Osteocyte (in vitro differentiated cells): ENCODE measurements at regions not wholly inside any gene's neighbourhood (a gene's known extent, or its start where the extent isn't known, plus 50 kb on each side); places are given as distances from the start of the nearest gene placed in this dataset.

Source experiments
- DNase-seq: peaks from one replicate; pipeline ENCODE4 v3.0.0; 2021; ENCODE audit warnings: mixed read lengths; ENCODE audit not compliant: unreplicated experiment; ENCODE audit errors: extremely low spot score
- H3K27ac Mint-ChIP-seq: one replicate; pipeline ENCODE4 v1.8.0; 2021; ENCODE audit warnings: mild to moderate bottlenecking, mixed read lengths; ENCODE audit not compliant: unreplicated experiment
- H3K27me3 Mint-ChIP-seq: one replicate; pipeline ENCODE4 v1.8.0; 2021; ENCODE audit warnings: mixed read lengths; ENCODE audit not compliant: unreplicated experiment
- H3K36me3 Mint-ChIP-seq: one replicate; pipeline ENCODE4 v1.8.0; 2021; ENCODE audit warnings: mixed read lengths; ENCODE audit not compliant: unreplicated experiment
- H3K4me1 Mint-ChIP-seq: one replicate; pipeline ENCODE4 v1.8.0; 2021; ENCODE audit warnings: mixed read lengths; ENCODE audit not compliant: unreplicated experiment
- H3K4me3 Mint-ChIP-seq: one replicate; pipeline ENCODE4 v1.8.0; 2021; ENCODE audit warnings: mild to moderate bottlenecking, moderate library complexity, mixed read lengths; ENCODE audit not compliant: unreplicated experiment
- H3K9me3 Mint-ChIP-seq: one replicate; pipeline ENCODE4 v1.8.0; 2021; ENCODE audit warnings: mixed read lengths; ENCODE audit not compliant: unreplicated experiment
- TF ChIP-seq, protein P1 (sequence below): fragments of 200-600 bp; sonication (generic); IDR thresholded peaks from 2 replicates; pipeline ENCODE4 v1.5.0; 2021; ENCODE audit warnings: antibody characterized with exemption, mild to moderate bottlenecking, moderate library complexity

DNA sequence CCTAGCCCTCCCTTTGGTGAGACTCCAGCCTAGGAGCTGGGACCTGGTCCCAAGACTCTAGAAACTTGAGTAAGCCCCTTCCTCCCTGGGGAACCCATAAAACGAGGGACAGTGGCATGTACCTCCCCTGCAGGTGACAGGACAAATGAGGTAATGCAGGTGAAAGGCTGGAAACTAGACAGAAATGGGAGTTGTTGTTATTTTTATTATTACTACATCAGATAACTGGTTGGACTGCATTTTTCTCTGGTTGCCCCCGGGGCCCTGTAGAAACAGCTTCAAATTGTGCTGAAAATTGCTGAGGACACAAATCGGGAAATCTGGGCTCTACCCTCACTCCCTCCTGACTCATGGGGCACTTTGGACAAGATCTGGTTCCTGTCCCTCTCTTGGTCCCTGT lies 132.3 kb upstream of the WNT4 start:
- no peaks in the 10 kb centered on the region for H3K9me3 Mint-ChIP-seq
- H3K27me3 Mint-ChIP-seq, result peaks cover 26% of the 10 kb centered on the region
- H3K4me3 Mint-ChIP-seq, result no peak overlapping the region
- TF ChIP-seq, protein P1, sequence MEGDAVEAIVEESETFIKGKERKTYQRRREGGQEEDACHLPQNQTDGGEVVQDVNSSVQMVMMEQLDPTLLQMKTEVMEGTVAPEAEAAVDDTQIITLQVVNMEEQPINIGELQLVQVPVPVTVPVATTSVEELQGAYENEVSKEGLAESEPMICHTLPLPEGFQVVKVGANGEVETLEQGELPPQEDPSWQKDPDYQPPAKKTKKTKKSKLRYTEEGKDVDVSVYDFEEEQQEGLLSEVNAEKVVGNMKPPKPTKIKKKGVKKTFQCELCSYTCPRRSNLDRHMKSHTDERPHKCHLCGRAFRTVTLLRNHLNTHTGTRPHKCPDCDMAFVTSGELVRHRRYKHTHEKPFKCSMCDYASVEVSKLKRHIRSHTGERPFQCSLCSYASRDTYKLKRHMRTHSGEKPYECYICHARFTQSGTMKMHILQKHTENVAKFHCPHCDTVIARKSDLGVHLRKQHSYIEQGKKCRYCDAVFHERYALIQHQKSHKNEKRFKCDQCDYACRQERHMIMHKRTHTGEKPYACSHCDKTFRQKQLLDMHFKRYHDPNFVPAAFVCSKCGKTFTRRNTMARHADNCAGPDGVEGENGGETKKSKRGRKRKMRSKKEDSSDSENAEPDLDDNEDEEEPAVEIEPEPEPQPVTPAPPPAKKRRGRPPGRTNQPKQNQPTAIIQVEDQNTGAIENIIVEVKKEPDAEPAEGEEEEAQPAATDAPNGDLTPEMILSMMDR, result no peak
- H3K4me1 Mint-ChIP-seq, result peaks cover 12% of the 10 kb centered on the region
- no peak for DNase-seq
- no peak overlapping the region for H3K27ac Mint-ChIP-seq
- H3K36me3 Mint-ChIP-seq, result no peaks in the 10 kb centered on the region

DNA sequence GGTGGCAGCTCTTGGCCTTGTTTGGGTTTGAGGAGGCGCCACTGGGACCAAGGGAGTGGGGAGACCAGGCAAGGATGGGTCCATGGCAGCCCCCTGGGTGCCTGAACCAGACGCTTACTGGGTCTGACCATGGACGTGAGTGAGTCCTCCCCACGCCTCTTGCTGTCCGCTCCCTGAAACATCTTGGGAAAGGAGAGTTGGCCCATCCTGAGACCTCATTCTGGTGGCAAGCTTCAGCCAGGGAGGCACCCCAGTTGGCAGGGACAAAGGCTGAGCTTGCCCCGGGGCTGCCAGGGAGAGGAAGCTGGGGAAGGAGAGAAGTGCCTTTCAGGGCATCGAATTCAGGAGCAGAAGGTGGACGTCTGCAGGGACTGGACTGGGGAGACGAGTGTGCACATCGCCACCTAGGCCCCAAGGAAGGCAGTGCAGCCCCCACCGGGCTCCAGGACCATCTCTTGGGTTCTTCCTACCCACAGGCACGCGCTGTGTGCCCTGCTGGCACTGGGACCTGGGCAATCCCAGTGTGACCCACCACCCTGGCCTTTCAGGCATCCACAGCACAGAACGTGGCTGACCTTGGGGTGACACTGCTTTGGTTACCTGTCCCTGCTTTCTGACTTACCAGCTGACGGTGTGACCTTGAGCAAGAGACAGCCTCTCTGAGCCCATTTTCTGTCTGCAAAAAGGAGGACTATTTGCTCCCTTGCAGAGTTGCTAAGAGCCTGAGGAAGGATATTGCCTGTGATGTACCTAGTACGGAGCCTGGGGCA lies 132.9 kb upstream of the WNT4 start:
- Mint-ChIP-seq H3K27me3 (peaks cover 26% of the 10 kb centered on the region), H3K4me1 (peaks cover 12% of the 10 kb centered on the region), H3K27ac (no peak overlapping the region), H3K9me3 (no peaks in the 10 kb centered on the region), H3K36me3 (no peaks in the 10 kb centered on the region), H3K4me3 (no peak overlapping the region)
- TF ChIP-seq, protein P1, result peak; percentile 89
- DNase-seq, result peak; percentile 89

DNA sequence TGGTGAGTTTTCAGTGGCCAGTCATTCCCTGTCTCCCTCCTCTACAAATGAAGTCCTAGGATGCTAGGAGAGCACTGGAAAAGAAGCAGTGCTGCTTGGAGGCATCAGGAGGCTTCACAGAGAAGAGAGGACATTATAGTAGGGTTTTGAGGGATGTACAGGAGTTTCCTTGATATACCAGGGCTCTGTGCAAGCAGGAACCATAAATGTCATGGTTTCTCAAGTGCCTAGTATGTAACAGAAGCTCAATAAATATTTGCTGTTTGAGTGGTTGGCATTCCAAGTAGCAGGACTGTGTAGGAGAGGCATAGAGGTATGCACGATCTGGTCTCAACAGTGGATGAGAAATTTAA lies 133.5 kb upstream of the WNT4 start:
- H3K27me3 Mint-ChIP-seq, result peaks cover 28% of the 10 kb centered on the region
- no peaks in the 10 kb centered on the region for H3K9me3 Mint-ChIP-seq
- TF ChIP-seq, protein P1, result no peak
- no peak for DNase-seq
- H3K36me3 Mint-ChIP-seq, result no peaks in the 10 kb centered on the region
- no peak overlapping the region for H3K27ac Mint-ChIP-seq
- H3K4me1 Mint-ChIP-seq, result peaks cover 12% of the 10 kb centered on the region
- H3K4me3 Mint-ChIP-seq, result no peak overlapping the region

DNA sequence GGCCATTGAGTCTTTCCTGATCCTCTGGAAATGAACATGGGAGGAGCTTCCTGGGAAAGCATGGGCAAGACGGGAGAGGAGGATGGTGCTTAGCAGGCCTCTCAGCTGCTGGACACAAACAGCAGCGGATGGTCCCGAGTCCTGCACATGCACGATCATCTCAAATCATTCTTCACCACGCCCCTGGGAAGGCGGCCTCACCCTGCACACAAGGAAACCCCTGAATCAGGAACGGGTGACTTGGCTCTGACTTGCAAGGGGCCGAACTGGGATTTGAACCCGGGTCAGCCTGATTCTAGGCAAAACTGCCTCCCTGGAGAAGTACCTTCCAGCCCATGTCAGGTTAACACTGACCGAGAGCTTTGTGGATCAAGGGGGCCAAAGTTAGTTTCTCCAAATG lies 134.8 kb upstream of the WNT4 start:
- H3K36me3 Mint-ChIP-seq, result no peaks in the 10 kb centered on the region

DNA sequence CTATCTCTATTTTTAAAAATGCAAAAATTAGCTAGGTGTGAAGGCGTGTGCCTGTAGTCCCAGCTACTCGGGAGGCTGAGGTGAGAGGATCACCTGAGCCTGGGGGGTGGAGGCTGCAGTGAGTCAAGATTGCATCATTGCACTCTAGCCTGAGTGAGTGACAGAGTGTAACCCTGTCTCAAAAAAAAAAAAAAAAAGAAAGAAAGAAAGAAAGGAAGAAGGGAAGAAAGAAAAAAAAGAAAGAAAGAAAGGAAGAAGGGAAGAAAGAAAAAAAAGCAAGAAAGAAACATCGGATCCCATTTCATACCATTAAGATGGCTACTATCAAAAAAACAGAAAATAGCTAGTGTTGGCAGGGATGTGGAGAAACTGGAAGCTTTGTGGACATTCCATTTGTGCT lies 136.8 kb upstream of the WNT4 start:
- H3K4me1 Mint-ChIP-seq, result no peaks in the 10 kb centered on the region
- no peaks in the 10 kb centered on the region for H3K9me3 Mint-ChIP-seq
- no peak overlapping the region for H3K27ac Mint-ChIP-seq
- no peak overlapping the region for H3K4me3 Mint-ChIP-seq
- no peaks in the 10 kb centered on the region for H3K36me3 Mint-ChIP-seq
- TF ChIP-seq, protein P1, result no peak
- DNase-seq, result no peak
- peaks cover 34% of the 10 kb centered on the region for H3K27me3 Mint-ChIP-seq

More for the DNA sequence above, 134.8 kb upstream of the WNT4 start:
- TF ChIP-seq, protein P1, result no peak
- H3K9me3 Mint-ChIP-seq, result no peaks in the 10 kb centered on the region
- no peak overlapping the region for H3K4me3 Mint-ChIP-seq
- H3K27me3 Mint-ChIP-seq, result peaks cover 35% of the 10 kb centered on the region
- peaks cover 11% of the 10 kb centered on the region for H3K4me1 Mint-ChIP-seq
- DNase-seq, result no peak
- no peak overlapping the region for H3K27ac Mint-ChIP-seq
